ENCODE measurements at regions not wholly inside any gene's neighbourhood (a gene's known extent, or its start where the extent isn't known, plus 50 kb on each side); places are given as distances from the start of the nearest gene placed in this dataset.
"Not testable (repeated sequence)": the region's sequence is repeated elsewhere in the genome, so short reads cannot be mapped to it uniquely, and the experiment has no call there.

DNA sequence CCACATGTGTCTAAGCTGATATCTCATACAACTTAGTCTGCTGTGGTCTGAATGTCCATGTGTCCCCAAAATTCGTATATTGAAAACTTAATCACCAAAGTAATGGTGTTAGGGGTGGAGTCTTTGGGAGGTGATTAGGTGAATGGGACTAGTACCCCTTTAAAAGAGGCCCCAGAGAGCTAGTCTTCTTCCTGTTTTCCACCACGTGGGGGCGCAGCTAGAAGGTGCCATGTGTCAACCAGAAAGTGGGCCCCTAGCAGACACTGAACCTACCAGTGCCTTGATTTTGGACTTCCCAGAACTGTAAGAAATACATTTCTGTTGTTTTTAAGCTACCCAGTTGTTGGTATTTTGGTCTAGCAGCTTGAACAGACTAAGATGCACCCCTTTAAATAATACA, 86.6 kb downstream of the ASB1 start:
- no peaks in the 10 kb centered on the region for H3K36me3 ChIP-seq (ENCODE audit: insufficient read depth, low read length)
- H3K9ac ChIP-seq (ENCODE audit: low read depth, low read length) = no peak overlapping the region
- peaks cover 3% of the 10 kb centered on the region; the same call in 1 of the 2 replicates for H3K9me3 ChIP-seq (ENCODE audit: control insufficient read depth, insufficient read depth, low read length)
- 0 out of 2 replicates have a peak, but pooled peaks cover 3% of the 10 kb centered on the region for H3K4me1 ChIP-seq (ENCODE audit: insufficient read depth, low read length)

DNA sequence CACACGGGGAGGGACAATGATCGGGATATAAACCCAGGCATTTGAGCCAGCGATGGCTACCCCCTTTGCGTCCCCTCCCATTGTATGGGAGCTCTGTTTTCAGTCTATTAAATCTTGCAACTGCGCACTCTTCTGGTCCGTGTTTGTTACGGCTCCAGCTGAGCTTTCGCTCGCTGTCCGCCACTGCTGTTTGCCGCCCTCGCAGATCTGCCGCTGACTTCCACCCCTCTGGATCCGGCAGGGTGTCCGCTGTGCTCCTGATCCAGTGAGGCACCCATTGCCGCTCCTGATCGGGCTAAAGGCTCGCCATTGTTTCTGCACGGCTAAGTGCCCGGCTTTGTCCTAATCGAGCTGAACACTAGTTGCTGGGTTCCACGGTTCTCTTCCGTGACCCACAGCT, 87.3 kb downstream of the ASB1 start:
- not testable (repeated sequence) for H3K4me1 ChIP-seq (ENCODE audit: insufficient read depth, low read length); H3K9ac ChIP-seq (ENCODE audit: low read depth, low read length); H3K36me3 ChIP-seq (ENCODE audit: insufficient read depth, low read length); H3K9me3 ChIP-seq (ENCODE audit: control insufficient read depth, insufficient read depth, low read length)

DNA sequence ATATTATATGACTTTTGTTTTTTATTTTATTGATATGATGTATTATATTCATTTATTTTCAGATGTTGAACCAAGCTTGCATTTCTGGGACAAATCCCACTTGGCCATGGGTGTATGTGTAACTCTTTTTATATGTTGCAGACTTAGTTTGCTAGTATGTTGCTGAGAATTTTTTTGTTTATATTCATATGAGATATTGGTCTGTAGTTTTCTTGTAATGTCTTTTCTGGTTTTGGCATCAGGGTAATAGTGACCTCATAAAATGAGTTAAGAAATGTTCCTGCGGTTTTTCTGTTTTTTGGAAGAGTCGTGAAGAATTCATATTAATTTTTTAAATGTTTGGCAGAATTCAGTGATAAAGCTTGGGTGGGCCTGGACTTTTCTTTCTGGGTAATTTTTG, 88.7 kb downstream of the ASB1 start:
- Histone ChIP-seq H3K4me1 (ENCODE audit: insufficient read depth, low read length) (no peaks in the 10 kb centered on the region), H3K9me3 (ENCODE audit: control insufficient read depth, insufficient read depth, low read length) (peaks cover 3% of the 10 kb centered on the region; the same call in 1 of the 2 replicates), H3K36me3 (ENCODE audit: insufficient read depth, low read length) (no peaks in the 10 kb centered on the region), H3K9ac (ENCODE audit: low read depth, low read length) (no peak overlapping the region)

DNA sequence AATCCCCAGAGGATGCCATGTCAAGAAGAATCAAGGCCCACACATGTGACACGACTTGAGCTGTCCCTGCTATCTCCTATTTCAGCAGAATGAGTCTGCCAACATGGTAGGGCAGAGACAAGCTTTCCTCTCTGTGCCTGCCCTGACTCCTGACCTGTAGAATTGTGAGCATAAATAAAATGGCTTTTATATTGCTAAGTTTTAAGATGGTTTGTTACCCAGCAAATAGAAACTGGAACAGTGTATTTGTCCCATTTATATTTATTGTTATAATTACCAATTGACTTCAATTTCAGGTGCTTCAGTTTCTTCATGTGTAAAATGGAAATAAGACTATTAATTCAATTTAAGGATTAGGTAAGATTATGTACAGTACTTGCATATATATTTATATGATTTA, 90.5 kb downstream of the ASB1 start:
- Histone ChIP-seq H3K36me3 (ENCODE audit: insufficient read depth, low read length) (no peaks in the 10 kb centered on the region), H3K9me3 (ENCODE audit: control insufficient read depth, insufficient read depth, low read length) (peaks cover 3% of the 10 kb centered on the region; the same call in 1 of the 2 replicates), H3K9ac (ENCODE audit: low read depth, low read length) (no peak overlapping the region), H3K4me1 (ENCODE audit: insufficient read depth, low read length) (no peaks in the 10 kb centered on the region)

DNA sequence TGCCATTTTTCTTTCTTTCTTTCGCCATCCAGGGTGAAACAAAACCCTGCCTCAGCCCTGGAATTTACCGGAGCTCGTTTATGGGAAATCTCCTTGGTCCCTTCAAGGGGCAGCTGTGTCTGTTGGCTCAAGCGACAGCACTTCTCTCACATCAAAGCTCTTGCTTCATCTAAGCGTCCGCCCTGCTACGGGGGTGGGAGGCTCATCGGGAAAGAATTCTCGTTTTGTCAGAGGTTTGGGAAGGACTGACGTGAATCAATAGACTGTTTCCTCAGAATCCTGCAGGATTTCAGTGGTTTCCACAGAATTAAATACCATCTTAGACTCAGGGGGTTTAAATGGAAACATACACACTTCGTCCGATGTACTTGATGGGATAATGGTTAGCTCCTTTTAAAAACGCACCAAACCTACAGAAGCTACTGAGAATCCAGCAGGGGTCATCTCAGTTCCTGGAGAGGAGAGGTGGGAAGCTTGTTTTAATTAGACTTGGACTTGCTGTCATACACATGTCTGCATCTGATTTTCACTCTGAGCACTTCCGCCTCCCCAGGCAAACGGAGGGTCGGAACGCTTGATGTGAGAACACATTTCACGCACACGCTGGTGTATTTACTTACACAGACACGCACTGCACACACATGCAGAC, 91.6 kb downstream of the ASB1 start:
- Histone ChIP-seq H3K36me3 (ENCODE audit: insufficient read depth, low read length) (no peaks in the 10 kb centered on the region), H3K9me3 (ENCODE audit: control insufficient read depth, insufficient read depth, low read length) (peaks cover 3% of the 10 kb centered on the region; the same call in 1 of the 2 replicates), H3K4me1 (ENCODE audit: insufficient read depth, low read length) (no peaks in the 10 kb centered on the region), H3K9ac (ENCODE audit: low read depth, low read length) (no peak overlapping the region)

DNA sequence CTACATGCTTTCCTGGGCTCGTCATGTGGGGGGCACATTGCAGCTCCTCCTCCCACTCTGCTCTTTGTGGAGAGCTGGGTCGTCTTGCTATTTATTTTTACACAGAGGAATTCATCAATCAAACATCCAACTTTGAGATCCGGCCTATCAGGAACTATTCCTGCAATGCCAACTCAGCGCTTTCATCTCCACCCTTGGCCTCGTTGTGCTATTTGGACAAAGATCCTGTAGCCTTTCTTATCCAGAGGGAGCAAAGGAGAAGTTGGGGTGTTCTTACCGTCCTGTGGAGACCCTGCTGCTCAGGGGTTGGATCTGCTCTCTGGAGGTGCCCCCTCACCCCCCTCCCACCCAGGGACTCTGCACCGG, 92.1 kb downstream of the ASB1 start:
- Histone ChIP-seq H3K9ac (ENCODE audit: low read depth, low read length) (no peak overlapping the region), H3K9me3 (ENCODE audit: control insufficient read depth, insufficient read depth, low read length) (peaks cover 3% of the 10 kb centered on the region; the same call in 1 of the 2 replicates), H3K4me1 (ENCODE audit: insufficient read depth, low read length) (no peaks in the 10 kb centered on the region), H3K36me3 (ENCODE audit: insufficient read depth, low read length) (no peaks in the 10 kb centered on the region)

DNA sequence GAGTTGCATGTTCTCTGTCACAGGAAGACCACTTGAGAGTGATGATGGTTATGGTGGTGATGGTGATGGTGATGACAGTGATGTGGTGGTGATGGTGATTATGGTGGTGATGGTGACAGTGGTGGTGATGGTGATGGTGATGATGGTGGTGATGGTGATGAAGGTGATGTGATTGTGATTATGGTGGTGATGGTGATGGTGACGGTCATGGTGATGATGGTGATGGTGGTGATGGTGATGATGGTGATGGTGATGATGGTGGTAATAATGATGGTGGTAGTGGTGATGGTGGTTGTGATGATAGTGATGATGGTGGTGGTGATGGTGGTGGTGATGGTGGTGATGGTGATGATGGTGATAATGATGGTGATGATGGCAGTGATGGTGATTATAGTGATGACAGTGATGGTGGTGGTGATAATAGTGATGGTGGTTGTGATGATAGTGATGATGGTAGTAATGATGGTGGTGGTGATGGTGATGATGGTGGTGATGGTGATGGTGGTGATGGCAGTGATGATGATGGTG, 93.7 kb downstream of the ASB1 start:
- H3K36me3 ChIP-seq (ENCODE audit: insufficient read depth, low read length) = no peaks in the 10 kb centered on the region
- H3K4me1 ChIP-seq (ENCODE audit: insufficient read depth, low read length) = no peaks in the 10 kb centered on the region
- H3K9ac ChIP-seq (ENCODE audit: low read depth, low read length) = no peak overlapping the region
- H3K9me3 ChIP-seq (ENCODE audit: control insufficient read depth, insufficient read depth, low read length) = peaks cover 3% of the 10 kb centered on the region; the same call in 1 of the 2 replicates

DNA sequence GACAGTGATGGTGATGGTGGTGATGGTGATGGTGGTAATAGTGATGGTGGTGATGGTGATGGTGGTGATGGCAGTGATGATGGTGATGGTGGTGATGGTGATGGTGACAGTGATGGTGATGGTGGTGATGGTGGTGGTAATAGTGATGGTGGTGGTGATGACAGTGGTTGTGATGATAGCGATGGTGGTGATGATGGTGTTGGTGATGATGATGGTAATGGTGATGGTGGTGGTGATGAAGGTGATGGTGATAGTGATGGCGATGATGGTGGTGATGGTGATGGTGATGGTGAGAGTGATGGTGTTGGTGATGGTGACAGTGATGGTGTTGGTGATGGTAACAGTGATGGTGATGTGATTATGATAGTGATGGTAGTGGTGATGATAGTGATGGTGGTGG, 94.3 kb downstream of the ASB1 start:
- Histone ChIP-seq H3K9me3 (ENCODE audit: control insufficient read depth, insufficient read depth, low read length) (peaks cover 3% of the 10 kb centered on the region; the same call in 1 of the 2 replicates), H3K4me1 (ENCODE audit: insufficient read depth, low read length) (peaks cover 3% of the 10 kb centered on the region; the same call in 1 of the 2 replicates), H3K9ac (ENCODE audit: low read depth, low read length) (no peak overlapping the region), H3K36me3 (ENCODE audit: insufficient read depth, low read length) (no peaks in the 10 kb centered on the region)

DNA sequence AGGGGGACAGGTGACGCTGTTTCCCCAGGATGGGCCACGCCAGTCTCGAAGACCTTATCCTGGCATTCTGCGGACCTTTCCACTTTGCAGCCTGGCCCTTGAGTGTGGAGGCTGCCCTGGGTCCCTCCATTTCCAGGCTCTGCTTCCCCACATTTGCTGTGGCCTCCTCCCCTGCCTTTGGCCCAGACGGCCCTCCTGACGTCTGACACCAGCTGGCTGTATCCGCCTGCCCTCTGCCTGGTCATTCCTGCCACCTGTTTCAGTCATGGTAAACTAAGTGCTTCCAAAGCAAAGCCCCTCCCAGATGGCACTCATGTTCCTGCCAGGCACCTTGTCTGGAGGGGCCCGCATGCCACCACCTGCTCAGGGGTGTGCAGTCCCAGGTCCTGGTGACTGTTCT, 95.1 kb downstream of the ASB1 start:
- Histone ChIP-seq H3K4me1 (ENCODE audit: insufficient read depth, low read length) (peaks cover 4% of the 10 kb centered on the region; the same call in 1 of the 2 replicates), H3K36me3 (ENCODE audit: insufficient read depth, low read length) (no peaks in the 10 kb centered on the region), H3K9ac (ENCODE audit: low read depth, low read length) (no peak overlapping the region), H3K9me3 (ENCODE audit: control insufficient read depth, insufficient read depth, low read length) (peaks cover 3% of the 10 kb centered on the region; the same call in 1 of the 2 replicates)

DNA sequence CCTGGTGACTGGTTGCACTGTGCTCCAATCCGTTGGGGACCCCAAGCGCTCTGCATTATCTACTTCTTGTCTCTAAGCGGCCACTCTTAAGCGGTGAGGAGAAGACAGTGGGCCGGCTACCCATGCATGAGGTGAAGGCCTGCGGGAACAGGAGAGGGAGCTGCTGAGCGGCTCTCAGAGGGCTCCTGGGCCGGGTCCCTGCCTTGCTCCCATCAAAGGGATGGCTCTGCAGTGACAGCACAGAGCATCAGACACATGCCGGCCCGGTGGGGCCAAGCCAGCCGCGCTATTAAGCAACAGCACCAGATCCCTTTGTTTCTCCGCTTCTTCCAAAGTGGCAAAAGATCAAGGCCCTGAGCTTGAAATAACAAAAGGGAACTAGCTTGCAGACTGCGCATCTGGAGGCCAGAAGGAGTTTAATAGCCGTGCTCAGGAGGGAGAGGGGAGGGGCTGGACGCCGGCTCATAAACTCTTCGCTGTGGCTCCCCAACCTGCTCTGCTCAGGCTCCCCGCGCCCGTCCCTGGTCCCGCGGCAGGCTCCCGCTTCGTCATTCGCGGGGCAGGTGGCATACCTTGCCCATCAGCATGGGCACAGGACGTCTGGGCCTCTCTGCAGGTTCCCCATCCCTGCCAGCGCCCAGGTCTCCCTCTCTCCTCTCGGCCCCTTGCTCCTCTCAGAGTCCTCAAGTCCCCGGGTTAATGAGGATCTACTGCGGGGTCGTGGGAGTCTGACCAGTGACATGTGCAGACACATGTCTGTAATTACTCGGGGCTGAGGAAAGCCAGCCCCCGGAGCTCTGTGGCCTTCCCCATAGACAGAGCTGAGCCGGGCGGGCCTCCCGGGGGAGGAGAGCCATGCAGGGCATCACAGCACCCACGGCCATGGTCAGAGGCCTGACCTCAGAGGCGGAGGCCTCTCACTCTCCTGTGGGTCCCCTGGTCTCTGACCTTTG, 96.7 kb downstream of the ASB1 start:
- H3K4me1 ChIP-seq (ENCODE audit: insufficient read depth, low read length) = peaks cover 4% of the 10 kb centered on the region; the same call in 1 of the 2 replicates
- H3K9me3 ChIP-seq (ENCODE audit: control insufficient read depth, insufficient read depth, low read length) = no peaks in the 10 kb centered on the region
- no peaks in the 10 kb centered on the region for H3K36me3 ChIP-seq (ENCODE audit: insufficient read depth, low read length)
- no peak overlapping the region for H3K9ac ChIP-seq (ENCODE audit: low read depth, low read length)

DNA sequence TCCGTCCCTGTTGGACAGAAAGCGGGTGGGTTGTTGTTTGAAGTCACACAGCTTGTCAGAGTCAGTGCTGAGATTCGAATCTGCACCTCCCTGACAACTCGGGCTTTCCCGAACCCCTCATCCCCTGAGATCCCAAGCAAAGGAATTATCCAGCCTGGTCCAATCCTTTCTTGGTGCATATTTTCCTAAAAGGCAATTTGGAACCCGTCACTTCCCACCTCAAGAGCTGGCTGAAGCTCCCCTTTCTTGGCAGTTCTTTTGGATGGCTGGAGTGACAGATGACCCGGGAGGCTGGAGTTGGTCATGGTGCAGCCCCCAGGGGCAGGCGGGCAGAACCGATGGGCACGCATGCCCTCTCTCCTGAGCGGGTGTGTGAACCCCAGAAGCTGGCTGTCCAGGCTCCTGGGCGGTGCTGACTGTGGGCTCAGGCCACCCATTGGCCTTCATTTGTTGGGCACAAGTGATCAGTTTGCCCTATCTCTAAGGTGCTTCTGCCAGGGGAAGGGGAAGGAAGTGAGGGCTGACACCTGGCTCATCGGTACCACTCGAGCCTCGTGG, 97.8 kb downstream of the ASB1 start:
- Histone ChIP-seq H3K4me1 (ENCODE audit: insufficient read depth, low read length) (peaks cover 4% of the 10 kb centered on the region; the same call in 1 of the 2 replicates), H3K9me3 (ENCODE audit: control insufficient read depth, insufficient read depth, low read length) (no peaks in the 10 kb centered on the region), H3K36me3 (ENCODE audit: insufficient read depth, low read length) (no peaks in the 10 kb centered on the region), H3K9ac (ENCODE audit: low read depth, low read length) (no peak overlapping the region)

DNA sequence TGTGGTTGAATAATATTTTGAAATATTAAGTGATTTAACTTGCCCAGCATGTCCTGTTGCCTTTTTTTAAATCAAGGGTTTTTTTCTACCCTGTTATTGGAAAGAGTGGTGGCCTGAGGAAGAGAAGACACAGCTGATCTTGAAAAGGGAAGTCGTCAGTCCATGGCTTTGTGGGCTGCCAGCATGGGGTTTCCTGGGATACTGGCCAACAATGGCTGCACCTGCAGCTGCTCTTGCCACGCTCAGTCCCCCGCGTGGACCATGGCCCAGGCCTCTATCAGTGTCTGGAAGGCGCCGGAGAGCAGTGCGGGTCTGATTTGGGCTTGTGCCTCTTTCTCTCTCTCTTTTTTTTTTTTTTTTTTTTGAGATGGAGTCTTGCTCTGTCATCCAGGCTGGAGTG, 99.3 kb downstream of the ASB1 start:
- no peaks in the 10 kb centered on the region for H3K9me3 ChIP-seq (ENCODE audit: control insufficient read depth, insufficient read depth, low read length)
- H3K9ac ChIP-seq (ENCODE audit: low read depth, low read length) = no peak overlapping the region
- peaks cover 4% of the 10 kb centered on the region; the same call in 1 of the 2 replicates for H3K4me1 ChIP-seq (ENCODE audit: insufficient read depth, low read length)
- no peaks in the 10 kb centered on the region for H3K36me3 ChIP-seq (ENCODE audit: insufficient read depth, low read length)

DNA sequence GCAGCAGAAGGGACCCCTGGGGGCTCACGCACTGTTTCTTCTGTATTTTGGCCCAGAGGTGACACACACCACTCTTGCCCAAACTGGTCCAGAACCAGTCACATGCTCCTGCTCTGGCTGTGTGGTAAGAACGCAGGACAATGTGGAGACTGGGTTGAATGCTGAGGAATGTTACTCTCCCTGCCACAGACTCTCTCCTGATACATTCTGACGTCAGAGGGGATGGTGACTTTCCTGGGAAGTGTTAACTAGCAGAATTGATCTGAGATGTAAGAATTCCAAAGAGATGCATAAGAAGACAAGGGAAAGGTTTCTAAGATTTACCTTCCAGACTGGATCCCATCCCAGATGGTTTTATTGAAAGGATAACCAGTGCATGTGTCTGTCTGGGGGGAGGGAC, 100.8 kb downstream of the ASB1 start:
- no peaks in the 10 kb centered on the region for H3K36me3 ChIP-seq (ENCODE audit: insufficient read depth, low read length)
- no peak overlapping the region for H3K9ac ChIP-seq (ENCODE audit: low read depth, low read length)
- peaks cover 4% of the 10 kb centered on the region; the same call in 1 of the 2 replicates for H3K4me1 ChIP-seq (ENCODE audit: insufficient read depth, low read length)
- H3K9me3 ChIP-seq (ENCODE audit: control insufficient read depth, insufficient read depth, low read length) = peaks cover 7% of the 10 kb centered on the region; the same call in 1 of the 2 replicates
